ENCODE measurements at regions not wholly inside any gene's neighbourhood (a gene's known extent, or its start where the extent isn't known, plus 50 kb on each side); places are given as distances from the start of the nearest gene placed in this dataset.

DNA sequence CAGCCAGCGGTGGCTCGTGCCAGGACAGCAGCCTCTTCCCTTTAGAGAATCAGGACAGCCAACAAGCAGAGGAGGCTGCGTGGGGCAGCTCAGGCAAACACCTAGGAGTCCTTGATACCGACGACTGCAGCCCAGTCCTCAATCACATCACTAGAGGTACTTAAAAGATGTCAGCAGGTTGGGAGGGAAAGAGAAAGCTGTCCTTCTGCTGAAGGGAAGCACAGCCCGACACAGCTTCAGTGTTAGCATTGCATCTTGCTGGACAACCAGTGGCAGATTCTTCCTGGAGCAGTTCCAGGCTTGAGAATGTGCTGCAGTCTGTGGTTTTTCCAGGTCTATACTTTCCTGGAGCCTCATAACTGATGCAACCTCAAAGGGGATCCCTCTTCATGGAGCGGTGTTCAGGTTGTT, 230.5 kb downstream of the SYK start:
- in situ Hi-C loops (cut with MboI; ENCODE audit: low sequenced_read_pairs, unreplicated experiment), result no loop called here
- DNase-seq (ENCODE audit: low spot score), result no peak

GRCh38 chr9:91033270-91033669, 231.7 kb downstream of the SYK start:
- no peak for TF ChIP-seq CTCF (IDR thresholded peaks at IDR 0.05; ENCODE audit: borderline replicate concordance, control extremely low read depth, extremely low read depth, insufficient read depth, missing control alignments)
- in situ Hi-C loops (cut with MboI; ENCODE audit: low sequenced_read_pairs, unreplicated experiment), result no loop called here
- DNase-seq (ENCODE audit: low spot score), result no peak

More for the DNA sequence above, 230.5 kb downstream of the SYK start:
- no peak for TF ChIP-seq CTCF (IDR thresholded peaks at IDR 0.05; ENCODE audit: borderline replicate concordance, control extremely low read depth, extremely low read depth, insufficient read depth, missing control alignments)

GRCh38 chr9:91033797-91034196, 232.2 kb downstream of the SYK start:
- in situ Hi-C loops (cut with MboI; ENCODE audit: low sequenced_read_pairs, unreplicated experiment), result no loop called here
- TF ChIP-seq CTCF (IDR thresholded peaks at IDR 0.05; ENCODE audit: borderline replicate concordance, control extremely low read depth, extremely low read depth, insufficient read depth, missing control alignments), result peak; percentile 55
- DNase-seq (ENCODE audit: low spot score), result peak; percentile 55

GRCh38 chr9:91034521-91034920, 232.9 kb downstream of the SYK start:
- no peak for DNase-seq (ENCODE audit: low spot score)
- in situ Hi-C loops (cut with MboI; ENCODE audit: low sequenced_read_pairs, unreplicated experiment), result no loop called here

DNA sequence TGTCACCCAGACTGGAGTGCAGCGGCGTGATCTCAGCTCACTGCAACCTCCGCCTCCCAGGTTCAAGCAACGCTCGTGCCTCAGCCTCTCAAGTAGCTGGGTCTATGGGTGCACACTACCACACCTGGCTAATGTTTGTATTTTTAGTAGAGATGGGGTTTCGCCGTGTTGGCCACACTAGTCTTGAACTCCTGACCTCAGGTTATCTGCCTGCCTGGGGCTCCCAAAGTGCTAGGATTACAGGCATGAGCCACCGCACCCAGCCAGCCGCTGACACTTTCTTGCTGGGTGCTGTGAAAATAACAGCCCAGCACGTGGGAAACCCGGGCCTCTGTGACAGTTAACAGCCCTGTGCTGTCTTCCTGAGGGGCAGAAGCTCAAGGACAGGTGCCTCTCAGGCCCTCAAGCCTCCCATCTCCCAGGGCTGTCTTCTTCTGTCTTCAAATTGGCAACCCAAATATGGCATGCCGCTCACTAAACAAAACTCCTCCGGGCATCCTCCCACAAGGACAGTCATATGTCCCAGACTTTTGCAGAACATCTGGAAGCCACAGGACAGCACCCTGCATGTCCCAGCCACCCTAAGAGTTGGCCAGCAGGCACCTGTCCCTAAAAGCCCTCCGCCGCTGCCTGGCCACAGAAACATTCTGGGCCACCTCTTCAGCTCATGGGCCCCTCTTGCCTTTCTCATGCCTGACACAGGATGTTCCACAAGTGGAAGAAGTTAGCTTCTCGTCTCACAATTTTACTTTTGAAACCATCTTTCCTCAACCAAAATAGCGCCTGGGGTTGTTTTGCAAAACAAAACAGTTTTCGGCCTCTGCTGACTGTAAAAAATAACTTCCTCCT, 233.6 kb downstream of the SYK start:
- in situ Hi-C loops (cut with MboI; ENCODE audit: low sequenced_read_pairs, unreplicated experiment), result no loop called here
- TF ChIP-seq CTCF (IDR thresholded peaks at IDR 0.05; ENCODE audit: borderline replicate concordance, control extremely low read depth, extremely low read depth, insufficient read depth, missing control alignments), result no peak
- DNase-seq (ENCODE audit: low spot score), result peak; percentile 39

More at GRCh38 chr9:91034521-91034920, 232.9 kb downstream of the SYK start:
- TF ChIP-seq CTCF (IDR thresholded peaks at IDR 0.05; ENCODE audit: borderline replicate concordance, control extremely low read depth, extremely low read depth, insufficient read depth, missing control alignments), result no peak

- in situ Hi-C loops (cut with MboI; ENCODE audit: low sequenced_read_pairs, unreplicated experiment), result no loop called here
- no peak for TF ChIP-seq CTCF (IDR thresholded peaks at IDR 0.05; ENCODE audit: borderline replicate concordance, control extremely low read depth, extremely low read depth, insufficient read depth, missing control alignments)
- no peak for DNase-seq (ENCODE audit: low spot score)
Measured at GRCh38 chr9:91035825-91036208, 234.2 kb downstream of the SYK start.
